ENCODE measurements at regions not wholly inside any gene's neighbourhood (a gene's known extent, or its start where the extent isn't known, plus 50 kb on each side); places are given as distances from the start of the nearest gene placed in this dataset.
A peak's percentile ranks its signal among the peaks of the same experiment; 100 is the strongest.

DNA sequence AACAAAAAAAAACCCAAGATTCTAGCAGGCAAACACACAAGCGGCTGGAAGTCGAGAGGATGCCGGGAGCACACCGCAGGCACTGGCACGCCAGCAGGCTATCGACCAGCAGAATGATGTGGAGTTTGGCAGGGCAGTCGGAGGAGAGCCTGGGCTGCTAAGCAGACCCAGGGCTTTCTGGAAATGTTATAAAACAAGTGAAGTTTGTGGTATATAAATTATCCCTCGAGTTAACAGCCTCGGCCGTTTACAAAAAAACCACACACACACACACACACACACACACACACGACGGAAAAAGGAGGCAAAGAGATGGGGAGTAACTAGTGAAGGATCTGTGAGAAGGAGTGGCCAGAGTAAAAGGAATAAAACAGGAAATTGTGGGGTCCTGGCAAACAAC is 87.2 kb upstream of the IVNS1ABP start:
- no peaks in the 10 kb centered on the region for H3K27me3 ChIP-seq (ENCODE audit: control insufficient read depth in 1 of 2, insufficient read depth in 2 of 2, low read length in 2 of 2)
- peak overlapping the region in 1 of 2 donors; percentile 24 for H3K4me3 ChIP-seq (ENCODE audit: low read depth in 1 of 2, low read length in 2 of 2)
- no peaks in the 10 kb centered on the region for H3K36me3 ChIP-seq (ENCODE audit: control insufficient read depth in 1 of 2, insufficient read depth in 2 of 2, low read length in 2 of 2)
- H3K4me1 ChIP-seq (ENCODE audit: control insufficient read depth in 1 of 2, insufficient read depth in 2 of 2, low read length in 2 of 2): peaks cover 0 to 5% of the 10 kb centered on the region in 2 donors
- H3K27ac ChIP-seq (ENCODE audit: low read depth, low read length): no peak overlapping the region
- no peak overlapping the region for H3K9ac ChIP-seq (ENCODE audit: low read depth in 1 of 2, low read length in 2 of 2)
- H3K9me3 ChIP-seq (ENCODE audit: control insufficient read depth in 1 of 2, low read length in 2 of 2): no peaks in the 10 kb centered on the region

DNA sequence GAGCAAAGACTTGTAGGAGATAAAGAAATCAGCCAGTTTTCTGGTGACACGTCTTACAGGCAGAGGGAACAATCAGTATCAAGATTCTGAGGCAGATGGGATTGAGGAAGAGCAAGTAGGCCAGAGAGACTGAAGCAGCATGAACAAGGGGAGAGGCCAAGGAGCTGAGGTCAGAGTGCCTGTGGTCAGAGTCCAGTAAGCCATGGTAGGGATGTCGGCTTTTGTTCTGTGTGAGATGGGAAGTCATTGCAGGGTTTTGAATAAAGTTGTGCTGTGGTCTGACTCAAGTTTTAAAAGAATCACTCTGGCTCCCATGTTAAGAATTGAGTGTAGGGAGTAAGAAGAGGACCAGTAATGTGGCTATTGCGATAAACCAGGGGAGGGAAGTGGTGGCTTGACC is 85.9 kb upstream of the IVNS1ABP start:
- no peaks in the 10 kb centered on the region for H3K36me3 ChIP-seq (ENCODE audit: control insufficient read depth in 1 of 2, insufficient read depth in 2 of 2, low read length in 2 of 2)
- no peak overlapping the region for H3K9ac ChIP-seq (ENCODE audit: low read depth in 1 of 2, low read length in 2 of 2)
- H3K27ac ChIP-seq (ENCODE audit: low read depth, low read length): no peak overlapping the region
- H3K4me1 ChIP-seq (ENCODE audit: control insufficient read depth in 1 of 2, insufficient read depth in 2 of 2, low read length in 2 of 2): peaks cover 0 to 5% of the 10 kb centered on the region in 2 donors
- no peaks in the 10 kb centered on the region for H3K27me3 ChIP-seq (ENCODE audit: control insufficient read depth in 1 of 2, insufficient read depth in 2 of 2, low read length in 2 of 2)
- no peak overlapping the region for H3K4me3 ChIP-seq (ENCODE audit: low read depth in 1 of 2, low read length in 2 of 2)
- H3K9me3 ChIP-seq (ENCODE audit: control insufficient read depth in 1 of 2, low read length in 2 of 2): no peaks in the 10 kb centered on the region

DNA sequence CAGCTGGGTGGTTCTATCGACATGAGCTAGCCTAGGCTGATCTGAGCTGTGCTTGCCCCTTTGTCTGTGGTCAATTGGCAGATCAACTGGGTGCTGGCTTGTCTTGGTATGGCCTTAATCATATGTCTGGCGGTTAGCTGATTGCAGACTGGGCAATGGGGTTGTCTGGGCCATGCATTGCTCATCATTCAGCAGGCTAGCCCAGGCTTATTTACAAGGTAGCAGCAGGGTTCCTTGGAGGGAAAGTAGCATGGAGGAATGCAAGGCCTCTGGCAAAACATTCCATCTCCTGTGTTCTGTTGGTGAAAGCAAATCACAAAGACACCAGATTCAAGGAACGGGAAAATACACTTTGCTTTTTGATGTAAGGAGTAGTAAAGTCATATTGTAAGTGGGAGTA is 84.0 kb upstream of the IVNS1ABP start:
- Histone ChIP-seq H3K27me3 (ENCODE audit: control insufficient read depth in 1 of 2, insufficient read depth in 2 of 2, low read length in 2 of 2) (no peaks in the 10 kb centered on the region), H3K27ac (ENCODE audit: low read depth, low read length) (no peak overlapping the region), H3K9ac (ENCODE audit: low read depth in 1 of 2, low read length in 2 of 2) (no peak overlapping the region), H3K4me3 (ENCODE audit: low read depth in 1 of 2, low read length in 2 of 2) (no peak overlapping the region), H3K4me1 (ENCODE audit: control insufficient read depth in 1 of 2, insufficient read depth in 2 of 2, low read length in 2 of 2) (peaks cover 0 to 5% of the 10 kb centered on the region in 2 donors), H3K36me3 (ENCODE audit: control insufficient read depth in 1 of 2, insufficient read depth in 2 of 2, low read length in 2 of 2) (no peaks in the 10 kb centered on the region), H3K9me3 (ENCODE audit: control insufficient read depth in 1 of 2, low read length in 2 of 2) (no peaks in the 10 kb centered on the region)

DNA sequence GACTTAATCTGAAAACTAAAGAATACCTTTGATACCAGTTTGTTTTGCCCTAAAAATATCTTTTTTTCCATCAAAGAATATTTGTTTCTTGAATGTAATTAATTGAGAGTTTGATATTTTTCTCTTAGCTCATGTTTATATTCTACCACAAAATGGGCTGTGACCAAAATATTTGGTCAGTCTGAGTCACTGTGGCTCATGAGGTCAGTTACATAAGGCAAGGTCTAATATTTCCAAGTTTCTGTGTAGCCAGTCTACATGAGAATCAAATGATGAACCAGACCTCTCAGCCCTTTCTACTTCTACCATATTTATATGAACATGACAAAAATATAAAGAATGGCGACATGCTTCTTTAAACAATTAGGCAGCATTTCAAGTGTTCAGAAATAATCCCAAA is 83.0 kb upstream of the IVNS1ABP start:
- no peak overlapping the region for H3K27ac ChIP-seq (ENCODE audit: low read depth, low read length)
- H3K4me3 ChIP-seq (ENCODE audit: low read depth in 1 of 2, low read length in 2 of 2): no peak overlapping the region
- H3K27me3 ChIP-seq (ENCODE audit: control insufficient read depth in 1 of 2, insufficient read depth in 2 of 2, low read length in 2 of 2): no peaks in the 10 kb centered on the region
- H3K4me1 ChIP-seq (ENCODE audit: control insufficient read depth in 1 of 2, insufficient read depth in 2 of 2, low read length in 2 of 2): peaks cover 0 to 4% of the 10 kb centered on the region in 2 donors
- H3K9ac ChIP-seq (ENCODE audit: low read depth in 1 of 2, low read length in 2 of 2): no peak overlapping the region
- no peaks in the 10 kb centered on the region for H3K36me3 ChIP-seq (ENCODE audit: control insufficient read depth in 1 of 2, insufficient read depth in 2 of 2, low read length in 2 of 2)
- no peaks in the 10 kb centered on the region for H3K9me3 ChIP-seq (ENCODE audit: control insufficient read depth in 1 of 2, low read length in 2 of 2)

DNA sequence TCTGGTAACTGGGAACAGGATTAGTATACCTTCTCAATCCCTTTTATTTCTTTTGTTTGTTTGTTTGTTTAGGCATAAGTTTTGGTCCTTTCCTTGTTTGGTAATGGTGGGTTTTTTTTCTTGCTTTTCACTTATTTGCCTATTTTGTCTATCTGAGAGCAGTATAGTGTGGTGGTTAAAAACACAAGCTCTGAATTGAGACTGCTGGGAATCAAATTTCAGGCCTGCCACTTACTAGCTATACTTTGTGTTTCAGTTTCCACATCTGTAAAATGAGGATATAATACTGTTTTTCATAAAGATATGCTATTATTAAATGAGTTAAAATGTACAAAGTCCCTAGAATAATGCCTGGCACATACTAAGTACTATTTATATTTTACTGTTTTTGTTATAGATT is 81.6 kb upstream of the IVNS1ABP start:
- Histone ChIP-seq H3K4me1 (ENCODE audit: control insufficient read depth in 1 of 2, insufficient read depth in 2 of 2, low read length in 2 of 2) (no peaks in the 10 kb centered on the region), H3K27ac (ENCODE audit: low read depth, low read length) (no peak overlapping the region), H3K36me3 (ENCODE audit: control insufficient read depth in 1 of 2, insufficient read depth in 2 of 2, low read length in 2 of 2) (no peaks in the 10 kb centered on the region), H3K27me3 (ENCODE audit: control insufficient read depth in 1 of 2, insufficient read depth in 2 of 2, low read length in 2 of 2) (no peaks in the 10 kb centered on the region), H3K9ac (ENCODE audit: low read depth in 1 of 2, low read length in 2 of 2) (no peak overlapping the region), H3K9me3 (ENCODE audit: control insufficient read depth in 1 of 2, low read length in 2 of 2) (no peaks in the 10 kb centered on the region), H3K4me3 (ENCODE audit: low read depth in 1 of 2, low read length in 2 of 2) (no peak overlapping the region)

DNA sequence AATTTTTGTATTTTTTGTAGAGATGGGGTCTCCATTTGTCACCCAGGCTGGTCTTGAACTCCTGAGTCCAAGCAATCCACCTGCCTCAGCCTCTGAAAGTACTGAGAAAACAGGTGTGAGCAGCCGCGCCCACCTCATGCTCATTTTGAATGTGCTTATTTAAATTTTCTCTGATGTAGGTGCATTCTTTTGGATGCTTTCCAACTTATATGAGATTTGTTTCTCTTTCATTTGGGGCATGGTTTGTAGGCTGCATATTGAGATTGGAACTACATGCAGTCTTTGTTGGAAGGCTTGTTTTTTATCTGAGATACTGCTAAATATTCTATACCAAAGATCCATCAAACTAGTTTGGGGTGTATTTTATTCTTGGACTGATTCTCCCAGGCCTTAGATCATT is 81.0 kb upstream of the IVNS1ABP start:
- Histone ChIP-seq H3K4me1 (ENCODE audit: control insufficient read depth in 1 of 2, insufficient read depth in 2 of 2, low read length in 2 of 2) (no peaks in the 10 kb centered on the region), H3K27me3 (ENCODE audit: control insufficient read depth in 1 of 2, insufficient read depth in 2 of 2, low read length in 2 of 2) (no peaks in the 10 kb centered on the region), H3K36me3 (ENCODE audit: control insufficient read depth in 1 of 2, insufficient read depth in 2 of 2, low read length in 2 of 2) (no peaks in the 10 kb centered on the region), H3K9ac (ENCODE audit: low read depth in 1 of 2, low read length in 2 of 2) (no peak overlapping the region), H3K9me3 (ENCODE audit: control insufficient read depth in 1 of 2, low read length in 2 of 2) (no peaks in the 10 kb centered on the region), H3K27ac (ENCODE audit: low read depth, low read length) (no peak overlapping the region), H3K4me3 (ENCODE audit: low read depth in 1 of 2, low read length in 2 of 2) (no peak overlapping the region)

DNA sequence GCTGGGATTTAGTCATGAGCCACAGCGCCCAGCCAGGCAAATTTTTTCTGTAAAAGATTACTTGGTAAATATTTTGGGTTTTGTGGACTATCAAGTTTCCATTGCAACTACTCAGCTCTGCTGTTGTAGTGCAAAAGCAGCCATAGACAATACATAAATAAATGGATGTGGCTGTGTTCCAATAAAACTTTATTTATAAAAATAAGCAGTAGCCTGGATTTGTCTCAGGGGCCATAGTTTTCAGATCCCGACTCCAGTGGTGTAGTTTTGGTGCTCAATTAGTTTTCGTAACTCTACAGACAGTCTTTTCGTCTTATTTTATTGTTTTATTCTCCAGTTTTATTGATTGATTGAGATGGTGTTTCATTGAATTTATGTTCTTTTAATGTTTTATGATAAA is 80.1 kb upstream of the IVNS1ABP start:
- H3K27me3 ChIP-seq (ENCODE audit: control insufficient read depth in 1 of 2, insufficient read depth in 2 of 2, low read length in 2 of 2): no peaks in the 10 kb centered on the region
- H3K27ac ChIP-seq (ENCODE audit: low read depth, low read length): no peak overlapping the region
- H3K9ac ChIP-seq (ENCODE audit: low read depth in 1 of 2, low read length in 2 of 2): no peak overlapping the region
- no peak overlapping the region for H3K4me3 ChIP-seq (ENCODE audit: low read depth in 1 of 2, low read length in 2 of 2)
- no peaks in the 10 kb centered on the region for H3K9me3 ChIP-seq (ENCODE audit: control insufficient read depth in 1 of 2, low read length in 2 of 2)
- no peaks in the 10 kb centered on the region for H3K36me3 ChIP-seq (ENCODE audit: control insufficient read depth in 1 of 2, insufficient read depth in 2 of 2, low read length in 2 of 2)
- H3K4me1 ChIP-seq (ENCODE audit: control insufficient read depth in 1 of 2, insufficient read depth in 2 of 2, low read length in 2 of 2): no peaks in the 10 kb centered on the region

DNA sequence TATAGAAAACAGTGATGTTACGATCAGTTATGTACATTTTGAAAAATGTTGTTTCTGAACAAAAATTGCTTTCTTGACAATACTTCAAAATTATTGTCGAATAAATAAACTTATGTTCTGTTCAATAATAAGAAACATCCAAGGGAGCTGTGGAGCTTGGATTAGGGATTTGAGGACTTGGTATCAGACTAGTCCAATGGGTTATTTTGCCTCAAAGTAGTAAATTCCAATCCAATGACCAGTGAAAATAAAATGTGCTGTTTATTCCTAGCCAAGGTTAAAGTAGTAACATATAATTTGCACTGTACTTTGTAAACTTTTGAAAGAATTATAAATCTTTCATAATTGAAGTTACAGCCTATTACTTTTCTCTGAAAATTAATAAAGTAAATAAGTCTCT is 79.1 kb upstream of the IVNS1ABP start:
- Histone ChIP-seq H3K27me3 (ENCODE audit: control insufficient read depth in 1 of 2, insufficient read depth in 2 of 2, low read length in 2 of 2) (no peaks in the 10 kb centered on the region), H3K9ac (ENCODE audit: low read depth in 1 of 2, low read length in 2 of 2) (no peak overlapping the region), H3K4me3 (ENCODE audit: low read depth in 1 of 2, low read length in 2 of 2) (no peak overlapping the region), H3K9me3 (ENCODE audit: control insufficient read depth in 1 of 2, low read length in 2 of 2) (no peaks in the 10 kb centered on the region), H3K36me3 (ENCODE audit: control insufficient read depth in 1 of 2, insufficient read depth in 2 of 2, low read length in 2 of 2) (no peaks in the 10 kb centered on the region), H3K4me1 (ENCODE audit: control insufficient read depth in 1 of 2, insufficient read depth in 2 of 2, low read length in 2 of 2) (no peaks in the 10 kb centered on the region), H3K27ac (ENCODE audit: low read depth, low read length) (no peak overlapping the region)

DNA sequence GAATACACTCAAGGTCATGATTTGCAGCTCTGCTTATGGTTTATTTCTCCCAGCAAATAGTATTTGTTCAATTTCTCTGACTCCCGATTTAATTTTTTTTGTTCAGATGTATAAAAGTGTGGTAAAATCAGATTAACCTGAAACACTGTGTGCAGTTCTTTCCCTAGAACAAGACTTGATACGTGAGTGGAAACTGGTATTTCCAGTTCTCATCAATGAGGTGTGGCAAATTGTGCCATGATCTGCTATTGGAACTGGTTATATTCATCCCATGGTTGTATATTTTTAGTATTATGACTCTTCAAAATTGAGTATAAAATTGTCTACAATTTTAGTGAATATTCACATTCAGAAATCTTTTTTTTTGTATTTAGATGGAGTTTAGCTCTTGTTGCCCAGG is 76.8 kb upstream of the IVNS1ABP start:
- H3K9ac ChIP-seq (ENCODE audit: low read depth in 1 of 2, low read length in 2 of 2): no peak overlapping the region
- H3K36me3 ChIP-seq (ENCODE audit: control insufficient read depth in 1 of 2, insufficient read depth in 2 of 2, low read length in 2 of 2): no peaks in the 10 kb centered on the region
- H3K4me3 ChIP-seq (ENCODE audit: low read depth in 1 of 2, low read length in 2 of 2): no peak overlapping the region
- H3K4me1 ChIP-seq (ENCODE audit: control insufficient read depth in 1 of 2, insufficient read depth in 2 of 2, low read length in 2 of 2): no peaks in the 10 kb centered on the region
- H3K27me3 ChIP-seq (ENCODE audit: control insufficient read depth in 1 of 2, insufficient read depth in 2 of 2, low read length in 2 of 2): no peaks in the 10 kb centered on the region
- no peak overlapping the region for H3K27ac ChIP-seq (ENCODE audit: low read depth, low read length)
- no peaks in the 10 kb centered on the region for H3K9me3 ChIP-seq (ENCODE audit: control insufficient read depth in 1 of 2, low read length in 2 of 2)

DNA sequence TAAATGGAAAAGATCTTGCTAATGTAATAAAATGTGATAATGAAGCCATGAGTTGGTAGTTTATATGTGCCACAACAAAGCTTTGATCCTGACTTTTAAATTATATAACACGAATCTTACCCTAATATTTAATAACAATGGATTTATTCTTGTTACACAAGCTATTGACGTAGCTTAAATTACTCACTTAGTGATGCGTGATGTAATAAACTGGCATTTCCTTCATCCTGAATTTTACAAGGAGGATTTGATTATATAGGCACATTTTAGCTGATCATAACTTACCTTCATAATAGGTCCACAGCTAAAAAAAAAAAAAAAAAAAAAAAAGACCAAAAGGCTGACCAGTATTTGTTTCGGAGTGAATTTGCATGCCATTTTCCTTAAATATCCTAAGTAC is 76.2 kb upstream of the IVNS1ABP start:
- Histone ChIP-seq H3K4me3 (ENCODE audit: low read depth in 1 of 2, low read length in 2 of 2) (no peak overlapping the region), H3K9ac (ENCODE audit: low read depth in 1 of 2, low read length in 2 of 2) (no peak overlapping the region), H3K9me3 (ENCODE audit: control insufficient read depth in 1 of 2, low read length in 2 of 2) (no peaks in the 10 kb centered on the region), H3K27ac (ENCODE audit: low read depth, low read length) (no peak overlapping the region), H3K36me3 (ENCODE audit: control insufficient read depth in 1 of 2, insufficient read depth in 2 of 2, low read length in 2 of 2) (no peaks in the 10 kb centered on the region), H3K4me1 (ENCODE audit: control insufficient read depth in 1 of 2, insufficient read depth in 2 of 2, low read length in 2 of 2) (no peaks in the 10 kb centered on the region), H3K27me3 (ENCODE audit: control insufficient read depth in 1 of 2, insufficient read depth in 2 of 2, low read length in 2 of 2) (no peaks in the 10 kb centered on the region)

DNA sequence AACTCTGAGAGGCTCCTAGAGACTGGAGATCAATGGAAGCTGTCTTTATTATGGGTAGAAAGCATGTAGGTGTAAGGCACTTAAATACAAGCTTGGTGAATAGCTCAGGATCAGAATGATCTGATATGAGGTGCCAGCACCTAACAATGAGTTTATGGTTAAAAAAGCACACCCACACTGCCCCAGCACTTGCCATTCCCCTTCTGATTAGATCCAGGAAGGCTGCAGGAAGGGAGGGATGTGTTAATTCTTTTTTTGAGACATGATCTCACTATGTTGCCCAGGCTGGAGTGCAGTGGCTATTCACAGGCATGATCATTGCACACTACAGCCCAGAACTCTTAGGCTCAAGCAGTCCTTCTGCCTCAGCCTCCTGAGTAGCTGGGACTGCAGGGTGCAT is 71.8 kb upstream of the IVNS1ABP start:
- Histone ChIP-seq H3K27me3 (ENCODE audit: control insufficient read depth in 1 of 2, insufficient read depth in 2 of 2, low read length in 2 of 2) (no peaks in the 10 kb centered on the region), H3K36me3 (ENCODE audit: control insufficient read depth in 1 of 2, insufficient read depth in 2 of 2, low read length in 2 of 2) (no peaks in the 10 kb centered on the region), H3K9ac (ENCODE audit: low read depth in 1 of 2, low read length in 2 of 2) (no peak overlapping the region), H3K9me3 (ENCODE audit: control insufficient read depth in 1 of 2, low read length in 2 of 2) (no peaks in the 10 kb centered on the region), H3K4me3 (ENCODE audit: low read depth in 1 of 2, low read length in 2 of 2) (no peak overlapping the region), H3K4me1 (ENCODE audit: control insufficient read depth in 1 of 2, insufficient read depth in 2 of 2, low read length in 2 of 2) (no peaks in the 10 kb centered on the region), H3K27ac (ENCODE audit: low read depth, low read length) (no peak overlapping the region)
